ENCODE measurements at regions not wholly inside any gene's neighbourhood (a gene's known extent, or its start where the extent isn't known, plus 50 kb on each side); places are given as distances from the start of the nearest gene placed in this dataset.
"Not testable (repeated sequence)": the region's sequence is repeated elsewhere in the genome, so short reads cannot be mapped to it uniquely, and the experiment has no call there.

DNA sequence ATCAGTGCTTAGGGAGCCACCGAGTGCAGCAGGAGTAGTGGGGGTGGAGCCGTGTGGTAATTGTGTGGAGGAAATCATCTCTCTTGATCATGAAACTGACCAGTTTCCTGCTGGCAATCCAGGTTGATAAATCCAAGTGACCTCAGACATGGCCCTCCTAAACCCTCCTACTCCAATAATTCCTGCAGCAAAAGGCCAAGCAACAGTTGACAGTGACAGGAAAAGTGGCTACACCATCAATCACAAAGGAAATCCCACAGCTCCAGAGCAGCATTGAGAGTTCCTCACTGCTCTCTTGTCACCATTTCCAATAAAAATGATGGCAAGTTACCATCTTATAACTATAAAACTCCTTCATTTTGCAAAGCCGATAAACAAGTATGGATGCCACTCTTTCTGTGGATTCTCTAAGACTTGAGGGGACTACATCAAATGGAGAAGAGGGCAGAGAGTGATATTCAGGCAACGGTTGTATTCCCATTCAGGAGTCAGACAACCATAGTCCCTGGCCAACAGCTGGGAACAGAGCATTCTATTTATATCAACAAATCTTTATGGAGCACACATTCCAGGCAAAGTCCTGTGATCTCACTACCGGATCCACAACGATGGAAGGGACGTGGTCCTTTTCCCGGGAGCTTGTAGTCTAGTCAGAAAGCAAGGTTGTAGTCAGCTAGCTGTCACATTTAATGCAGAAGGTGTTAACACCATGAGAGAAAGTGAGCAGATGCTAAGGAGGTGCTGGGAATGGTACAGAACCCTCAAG, 312.5 kb upstream of the CTNNB1 start:
- POLR2A ChIA-PET (ENCODE audit: low non-redundant PET), result no interaction called here
- no peak overlapping the region for H3K27ac ChIP-seq
- CTCF ChIA-PET, result no interaction called here
- no peak for DNase-seq (ENCODE audit: low spot score)
- TF ChIP-seq, protein P1, sequence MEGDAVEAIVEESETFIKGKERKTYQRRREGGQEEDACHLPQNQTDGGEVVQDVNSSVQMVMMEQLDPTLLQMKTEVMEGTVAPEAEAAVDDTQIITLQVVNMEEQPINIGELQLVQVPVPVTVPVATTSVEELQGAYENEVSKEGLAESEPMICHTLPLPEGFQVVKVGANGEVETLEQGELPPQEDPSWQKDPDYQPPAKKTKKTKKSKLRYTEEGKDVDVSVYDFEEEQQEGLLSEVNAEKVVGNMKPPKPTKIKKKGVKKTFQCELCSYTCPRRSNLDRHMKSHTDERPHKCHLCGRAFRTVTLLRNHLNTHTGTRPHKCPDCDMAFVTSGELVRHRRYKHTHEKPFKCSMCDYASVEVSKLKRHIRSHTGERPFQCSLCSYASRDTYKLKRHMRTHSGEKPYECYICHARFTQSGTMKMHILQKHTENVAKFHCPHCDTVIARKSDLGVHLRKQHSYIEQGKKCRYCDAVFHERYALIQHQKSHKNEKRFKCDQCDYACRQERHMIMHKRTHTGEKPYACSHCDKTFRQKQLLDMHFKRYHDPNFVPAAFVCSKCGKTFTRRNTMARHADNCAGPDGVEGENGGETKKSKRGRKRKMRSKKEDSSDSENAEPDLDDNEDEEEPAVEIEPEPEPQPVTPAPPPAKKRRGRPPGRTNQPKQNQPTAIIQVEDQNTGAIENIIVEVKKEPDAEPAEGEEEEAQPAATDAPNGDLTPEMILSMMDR (conservative IDR thresholded peaks at IDR 0.05; ENCODE audit: low read depth), result no peak

DNA sequence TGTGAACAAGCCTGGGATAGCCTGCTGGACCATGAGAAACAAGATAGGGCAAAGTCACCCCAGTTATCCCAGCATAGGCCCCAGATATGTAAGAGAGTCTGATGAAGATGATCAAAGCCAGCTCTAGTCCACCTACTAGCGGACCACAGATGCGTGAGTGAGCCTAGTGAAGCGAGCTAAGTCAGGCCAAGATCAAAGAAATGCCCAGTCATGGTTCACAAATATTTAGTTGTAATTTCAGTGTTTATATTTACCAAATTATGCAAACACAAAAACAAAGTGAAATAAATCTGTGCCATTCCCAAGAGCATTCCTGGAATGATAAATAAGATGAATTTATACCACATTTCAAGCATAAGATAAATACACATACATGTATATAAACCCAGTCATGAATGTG, 308.1 kb upstream of the CTNNB1 start:
- DNase-seq (ENCODE audit: low spot score), result no peak
- CTCF ChIA-PET, result no interaction called here
- H3K27ac ChIP-seq, result no peak overlapping the region
- TF ChIP-seq, protein P1 (conservative IDR thresholded peaks at IDR 0.05; ENCODE audit: low read depth), result no peak
- POLR2A ChIA-PET (ENCODE audit: low non-redundant PET), result no interaction called here

DNA sequence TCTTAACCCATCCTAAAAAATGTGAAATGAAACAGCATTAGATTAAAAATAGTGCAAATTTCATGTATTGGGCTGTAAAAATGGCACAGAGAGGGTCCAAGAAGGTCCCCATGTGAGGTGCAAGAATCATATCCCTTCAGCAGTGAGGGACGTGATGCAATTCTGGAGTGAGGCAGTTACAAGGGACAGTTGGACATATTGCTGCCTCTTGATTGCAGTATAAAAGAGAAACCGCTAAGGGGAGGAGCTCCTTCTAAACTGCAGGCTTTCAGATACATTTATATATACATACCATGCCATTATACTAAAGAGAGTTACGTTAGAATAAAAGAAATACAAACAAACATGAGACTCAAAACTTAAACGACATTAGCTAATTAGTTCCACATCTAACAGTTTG, 304.2 kb upstream of the CTNNB1 start:
- no peak for DNase-seq (ENCODE audit: low spot score)
- TF ChIP-seq, protein P1 (conservative IDR thresholded peaks at IDR 0.05; ENCODE audit: low read depth), result no peak
- CTCF ChIA-PET, result interaction anchor here (0.8 kb wide), 1 partner anchor 158 kb away, joined by 3 read pairs; no protein-coding TSS in a partner anchor
- no peak overlapping the region for H3K27ac ChIP-seq
- POLR2A ChIA-PET (ENCODE audit: low non-redundant PET), result no interaction called here

DNA sequence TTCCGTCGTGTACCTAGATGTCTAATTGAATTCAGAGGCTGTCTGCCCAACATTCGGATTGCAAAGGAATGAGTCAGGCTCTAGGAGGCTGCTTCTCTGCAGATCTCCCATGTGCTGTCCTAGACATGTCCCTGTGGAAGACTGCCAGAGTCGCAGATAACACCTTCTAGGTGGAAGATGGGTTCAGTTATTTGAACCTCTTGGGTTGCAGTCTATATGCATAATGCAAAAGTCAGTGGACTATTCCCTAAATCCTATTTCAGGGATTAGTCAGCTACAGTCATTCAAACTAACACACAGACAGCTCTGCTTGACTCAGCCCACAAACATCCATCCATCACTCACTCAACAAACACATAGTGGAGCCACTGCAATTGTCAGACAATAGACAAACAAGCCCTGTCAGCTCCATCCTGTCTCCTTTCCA, 300.0 kb upstream of the CTNNB1 start:
- POLR2A ChIA-PET (ENCODE audit: low non-redundant PET), result no interaction called here
- no peak overlapping the region for H3K27ac ChIP-seq
- peak; percentile 11 for DNase-seq (ENCODE audit: low spot score)
- CTCF ChIA-PET, result no interaction called here
- TF ChIP-seq, protein P1 (conservative IDR thresholded peaks at IDR 0.05; ENCODE audit: low read depth), result no peak

DNA sequence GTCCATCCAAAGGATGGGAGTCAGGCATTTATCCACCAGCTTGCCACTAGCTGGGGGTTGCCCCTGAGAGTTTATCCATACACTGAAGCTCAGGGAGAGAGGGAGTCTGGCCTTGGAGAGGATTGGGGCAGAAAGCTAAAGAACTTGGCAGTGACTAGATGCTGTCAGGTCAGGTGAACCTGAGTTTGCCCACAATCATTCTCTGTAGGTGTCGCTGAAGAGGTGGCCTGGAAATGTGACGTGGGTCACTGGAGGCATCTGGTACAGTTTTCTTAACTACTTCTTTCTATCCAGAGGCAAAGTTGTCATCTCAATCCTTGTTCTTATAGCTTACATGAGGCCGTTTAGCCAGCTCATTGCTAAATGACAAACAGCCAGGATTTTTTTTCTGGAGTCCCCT, 298.0 kb upstream of the CTNNB1 start:
- H3K27ac ChIP-seq, result no peak overlapping the region
- ChIA-PET POLR2A (ENCODE audit: low non-redundant PET) (no interaction called here), CTCF (no interaction called here)
- DNase-seq (ENCODE audit: low spot score), result no peak
- TF ChIP-seq, protein P1 (conservative IDR thresholded peaks at IDR 0.05; ENCODE audit: low read depth), result no peak

DNA sequence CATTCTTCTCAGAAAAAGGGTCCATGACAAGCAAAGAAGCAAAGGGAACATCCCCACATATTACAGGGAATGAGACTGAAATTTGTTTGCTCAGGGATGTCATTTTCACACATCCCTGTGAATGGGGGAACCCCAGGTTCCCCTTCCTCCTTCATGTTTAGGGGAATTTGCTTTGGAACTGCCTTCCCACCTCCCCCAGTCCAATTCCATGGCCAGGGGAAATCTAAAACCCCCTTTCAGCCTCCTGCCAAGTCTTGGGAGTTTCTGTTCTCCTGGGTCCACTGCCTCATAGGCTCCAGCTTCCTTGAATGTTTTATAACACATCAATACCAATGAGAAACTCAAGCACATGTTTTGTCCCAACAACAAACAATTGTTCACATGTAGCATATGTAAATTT, 297.5 kb upstream of the CTNNB1 start:
- TF ChIP-seq, protein P1 (conservative IDR thresholded peaks at IDR 0.05; ENCODE audit: low read depth), result no peak
- no peak overlapping the region for H3K27ac ChIP-seq
- DNase-seq (ENCODE audit: low spot score), result no peak
- CTCF ChIA-PET, result no interaction called here
- POLR2A ChIA-PET (ENCODE audit: low non-redundant PET), result no interaction called here

DNA sequence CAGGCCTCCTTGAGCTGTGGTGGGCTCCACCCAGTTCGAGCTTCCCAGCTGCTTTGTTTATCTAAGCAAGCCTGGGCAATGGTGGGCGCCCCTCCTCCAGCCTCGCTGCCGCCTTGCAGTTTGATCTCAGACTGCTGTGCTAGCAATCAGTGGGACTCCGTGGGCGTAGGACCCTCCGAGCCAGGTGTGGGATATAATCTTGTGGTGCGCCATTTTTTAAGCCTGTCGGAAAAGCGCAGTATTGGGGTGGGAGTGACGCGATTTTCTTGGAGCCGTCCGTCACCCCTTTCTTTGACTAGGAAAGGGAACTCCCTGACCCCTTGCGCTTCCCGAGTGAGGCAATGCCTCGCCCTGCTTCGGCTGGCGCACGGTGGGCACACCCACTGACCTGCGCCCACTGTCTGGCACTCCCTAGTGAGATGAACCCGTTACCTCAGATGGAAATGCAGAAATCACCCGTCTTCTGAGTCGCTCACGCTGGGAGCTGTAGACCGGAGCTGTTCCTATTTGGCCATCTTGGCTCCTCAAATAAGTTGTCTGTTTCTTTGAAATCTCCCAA, 291.3 kb upstream of the CTNNB1 start:
- DNase-seq (ENCODE audit: low spot score); CTCF ChIA-PET; POLR2A ChIA-PET (ENCODE audit: low non-redundant PET); H3K27ac ChIP-seq: not testable (repeated sequence)
